GM21381 (cell line): ENCODE measurements at regions not wholly inside any gene's neighbourhood (a gene's known extent, or its start where the extent isn't known, plus 50 kb on each side); places are given as distances from the start of the nearest gene placed in this dataset.

Experiments used
- ATAC-seq: cut with Tn5 transposase; IDR thresholded peaks from one replicate; pipeline ENCODE4 v1.9.1; 2021; ENCODE audit warnings: mild to moderate bottlenecking, moderate library complexity; ENCODE audit not compliant: unreplicated experiment

DNA sequence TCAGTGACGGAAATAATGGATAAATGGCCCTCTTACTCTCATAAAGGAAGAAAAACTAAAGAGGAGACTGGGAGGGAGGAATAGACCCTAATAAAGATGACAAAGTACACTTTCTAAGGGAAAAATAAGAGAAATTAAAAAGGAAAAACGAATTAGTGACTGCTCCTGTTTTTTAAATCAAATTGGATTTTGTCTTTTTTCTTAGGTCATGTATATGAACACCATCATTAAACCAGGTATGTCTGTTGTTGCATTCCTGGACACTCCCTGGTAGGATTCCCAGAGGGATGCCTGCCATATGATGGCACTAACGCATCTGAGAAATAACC is 59.4 kb upstream of the BTN3A2 start:
- no peak for ATAC-seq

DNA sequence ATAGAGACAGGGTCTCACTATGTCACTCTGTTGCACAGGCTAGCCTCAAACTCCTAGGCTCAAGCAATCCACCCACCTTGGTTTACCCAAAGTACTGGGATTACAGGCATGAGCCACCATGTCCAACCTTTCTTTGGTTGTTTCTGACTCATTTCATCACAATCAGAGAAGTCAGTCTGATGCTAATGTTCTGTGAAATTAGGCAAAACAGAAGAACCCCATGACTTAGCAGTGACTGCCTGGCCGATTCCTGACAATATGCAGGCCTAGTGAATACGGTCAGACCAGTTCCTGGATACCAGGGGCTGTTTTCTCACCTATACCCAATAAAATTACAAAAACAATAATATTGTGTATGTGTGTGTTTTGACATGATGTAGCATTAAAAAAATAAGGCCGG is 58.8 kb upstream of the BTN3A2 start:
- ATAC-seq, result no peak

DNA sequence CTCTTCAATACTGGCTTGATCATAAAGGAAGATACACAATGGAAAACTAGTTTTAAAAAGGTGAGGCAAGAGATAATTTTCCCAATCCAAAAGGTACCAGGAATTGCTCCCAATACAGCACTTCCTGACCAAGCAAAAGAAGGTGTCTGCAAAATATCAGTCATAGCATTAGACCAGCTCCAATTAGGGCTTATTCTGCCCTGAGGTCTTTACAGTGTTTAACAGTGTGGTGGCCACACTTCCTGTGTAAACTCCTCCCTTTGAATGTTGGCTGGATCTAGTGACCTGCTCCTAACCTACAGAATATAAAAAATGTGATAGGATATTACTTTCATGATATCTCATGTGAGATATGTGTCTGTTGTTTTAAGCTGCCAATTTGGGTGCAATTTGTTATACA is 57.1 kb upstream of the BTN3A2 start:
- ATAC-seq, result no peak

DNA sequence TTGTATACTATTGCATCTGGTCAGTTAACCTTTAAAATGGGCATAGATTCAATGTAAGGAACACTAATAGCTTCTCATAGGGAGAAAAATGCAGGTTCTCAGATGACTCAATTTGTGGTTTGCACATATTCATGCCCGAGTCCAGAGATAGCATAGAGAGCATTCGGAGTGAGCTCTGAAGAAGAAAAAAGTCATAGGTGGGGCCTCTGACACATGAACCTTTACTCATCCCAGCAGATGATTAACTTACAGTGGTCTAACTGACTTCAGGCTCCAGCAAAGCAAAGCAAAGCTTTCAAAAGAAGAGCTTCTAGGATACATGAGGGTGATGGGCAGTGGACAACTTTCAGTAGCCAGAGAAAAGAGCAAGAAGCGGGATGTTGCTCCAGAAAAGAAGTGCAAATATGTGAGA is 55.3 kb upstream of the BTN3A2 start:
- peak; percentile 30 for ATAC-seq

DNA sequence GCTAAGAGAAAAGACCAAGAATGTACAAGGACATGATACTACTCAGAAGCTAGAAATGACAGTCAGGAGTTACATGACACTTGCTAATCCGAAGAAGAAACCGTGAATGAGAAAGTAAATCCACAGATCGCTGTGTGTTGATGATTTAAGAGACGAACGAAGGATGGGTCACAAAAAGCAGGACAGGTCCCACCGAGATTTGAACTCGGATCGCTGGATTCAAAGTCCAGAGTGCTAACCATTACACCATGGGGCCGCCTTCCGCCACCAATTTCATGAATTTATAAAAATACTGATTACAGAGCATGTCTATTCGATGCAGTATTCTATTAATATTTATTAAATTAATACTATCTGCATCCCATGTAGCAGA is 54.0 kb upstream of the BTN3A2 start:
- no peak for ATAC-seq

DNA sequence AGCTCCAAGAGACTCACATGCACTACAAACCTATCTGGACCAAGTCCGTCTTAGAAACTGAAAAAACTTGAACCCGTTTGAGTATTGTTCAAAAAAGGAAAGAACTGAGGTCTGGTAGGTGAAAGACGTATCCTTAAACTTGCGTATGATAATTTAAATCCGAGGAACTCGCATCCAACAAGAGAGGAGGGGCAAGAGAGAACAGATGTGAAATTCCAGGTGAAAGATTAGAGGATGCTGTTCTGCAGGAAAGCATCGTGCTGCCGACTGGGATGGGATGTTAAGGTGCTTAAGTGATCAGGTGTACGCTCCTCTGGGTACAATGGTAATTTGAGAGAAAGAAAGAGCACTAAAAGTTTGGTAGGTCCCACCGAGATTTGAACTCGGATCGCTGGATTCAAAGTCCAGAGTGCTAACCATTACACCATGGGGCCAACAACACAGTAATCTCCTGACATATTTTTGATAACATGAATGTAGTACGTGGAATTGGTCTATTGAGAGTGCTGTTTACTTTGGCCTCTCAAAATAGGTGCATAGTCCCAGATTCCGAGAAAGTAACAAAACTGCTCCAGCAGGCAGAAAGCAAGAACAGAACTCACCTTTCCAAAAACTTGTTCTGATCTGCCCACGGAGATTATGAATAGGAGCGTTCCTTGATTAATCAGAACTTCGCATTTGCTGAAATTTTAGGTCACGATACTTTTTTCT is 53.5 kb upstream of the BTN3A2 start:
- no peak for ATAC-seq

DNA sequence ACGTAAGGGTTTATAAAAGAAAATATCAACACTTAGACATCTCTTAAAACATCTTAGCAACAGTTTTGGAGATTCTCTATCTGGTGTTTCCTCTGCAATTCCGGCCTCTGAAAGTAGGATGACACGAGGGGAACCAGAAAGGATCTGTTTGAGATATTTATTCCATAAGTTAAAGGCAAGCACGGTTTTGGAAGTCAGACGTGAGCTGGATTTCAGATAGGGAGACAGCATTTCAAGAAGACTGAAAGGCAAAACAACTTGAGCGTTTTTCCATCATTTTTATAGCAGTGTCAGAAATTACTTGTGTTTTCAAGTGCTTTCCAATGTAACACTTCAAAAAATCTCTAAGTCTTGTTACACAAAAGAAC is 52.9 kb upstream of the BTN3A2 start:
- no peak for ATAC-seq

DNA sequence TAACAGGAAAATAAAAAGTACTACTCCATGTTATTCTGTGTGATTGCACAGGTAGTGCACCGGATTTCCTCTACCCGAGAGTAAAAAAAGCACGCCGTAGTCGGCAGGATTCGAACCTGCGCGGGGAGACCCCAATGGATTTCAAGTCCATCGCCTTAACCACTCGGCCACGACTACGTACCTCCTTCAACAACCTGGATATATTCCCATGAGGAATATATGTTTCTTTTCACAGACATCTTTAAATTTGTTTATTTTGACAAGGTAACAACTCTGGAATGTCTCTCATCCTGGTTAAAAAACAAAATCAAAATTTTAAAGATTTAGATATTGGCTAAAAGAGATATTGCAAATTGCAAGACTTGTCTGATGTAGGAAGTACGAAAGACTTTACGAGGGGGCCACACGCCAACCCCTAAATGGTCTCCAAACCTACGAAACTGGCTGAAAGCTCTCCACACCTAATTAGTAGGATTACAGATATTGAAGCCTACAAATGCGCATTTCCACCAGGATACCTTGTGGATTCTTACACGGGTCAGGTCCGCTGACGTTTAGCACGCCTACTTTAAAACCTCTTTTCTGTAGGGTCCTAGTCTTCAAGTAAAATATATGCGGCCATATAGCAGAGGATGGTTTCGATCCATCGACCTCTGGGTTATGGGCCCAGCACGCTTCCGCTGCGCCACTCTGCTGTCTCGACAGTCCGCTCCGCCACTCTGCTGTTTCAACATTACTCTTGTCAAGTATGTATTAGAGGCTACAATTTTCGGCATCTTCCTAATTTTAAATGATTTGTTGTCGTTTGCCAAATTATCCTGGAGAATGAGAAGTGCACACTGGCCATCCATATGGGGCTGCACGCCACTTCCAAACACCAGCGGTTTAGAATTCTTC is 52.2 kb upstream of the BTN3A2 start:
- ATAC-seq, result peak; percentile 44
